ENCODE measurements at regions not wholly inside any gene's neighbourhood (a gene's known extent, or its start where the extent isn't known, plus 50 kb on each side); places are given as distances from the start of the nearest gene placed in this dataset.

- no peak for TF ChIP-seq CTCF (IDR thresholded peaks at IDR 0.05)
- ATAC-seq = no peak
- no peaks in the 10 kb centered on the region for H3K27me3 ChIP-seq
Observed at GRCh38 chr6:84462698-84463097, 235.3 kb upstream of the CEP162 start.

GRCh38 chr6:84461461-84461860, 234.0 kb upstream of the CEP162 start:
- no peak for ATAC-seq
- no peaks in the 10 kb centered on the region for H3K4me1 ChIP-seq
- no peak overlapping the region for H3K4me3 ChIP-seq
- intact Hi-C loops (cut with DNase I) = no loop called here
- TF ChIP-seq CTCF (IDR thresholded peaks at IDR 0.05) (no peak), POLR2A (IDR thresholded peaks at IDR 0.05) (no peak)
- DNase-seq = no peak
- H3K27ac ChIP-seq = no peak overlapping the region
- no peaks in the 10 kb centered on the region for H3K36me3 ChIP-seq (replicated peaks in 1 of 2; ENCODE audit: insufficient read depth in 1 of 2, low read depth in 2 of 2)
- H3K9me3 ChIP-seq = no peaks in the 10 kb centered on the region
- WGBS, 2 donors = 74 to 75% methylated on average over 4 of the region's 4 CpGs
- H3K27me3 ChIP-seq = no peaks in the 10 kb centered on the region

More at GRCh38 chr6:84462698-84463097, 235.3 kb upstream of the CEP162 start:
- H3K4me1 ChIP-seq = no peaks in the 10 kb centered on the region
- H3K4me3 ChIP-seq = no peak overlapping the region
- WGBS, 2 donors = 45 to 50% methylated on average over 1 of the region's 1 CpG
- H3K9me3 ChIP-seq = no peaks in the 10 kb centered on the region
- H3K36me3 ChIP-seq (replicated peaks in 1 of 2; ENCODE audit: insufficient read depth in 1 of 2, low read depth in 2 of 2) = no peaks in the 10 kb centered on the region
- H3K27ac ChIP-seq = no peak overlapping the region
- intact Hi-C loops (cut with DNase I) = no loop called here
- DNase-seq = no peak

- Histone ChIP-seq H3K4me3 (no peak overlapping the region), H3K36me3 (replicated peaks in 1 of 2; ENCODE audit: insufficient read depth in 1 of 2, low read depth in 2 of 2) (no peaks in the 10 kb centered on the region), H3K9me3 (no peaks in the 10 kb centered on the region), H3K27me3 (no peaks in the 10 kb centered on the region), H3K4me1 (no peaks in the 10 kb centered on the region), H3K27ac (no peak overlapping the region)
- DNase-seq (no peak), ATAC-seq (no peak)
- intact Hi-C loops (cut with DNase I) = no loop called here
- TF ChIP-seq POLR2A (IDR thresholded peaks at IDR 0.05) = no peak
- no peak for TF ChIP-seq CTCF (IDR thresholded peaks at IDR 0.05)
Observed at GRCh38 chr6:84460491-84460890, 233.0 kb upstream of the CEP162 start.

- no peaks in the 10 kb centered on the region for H3K4me1 ChIP-seq
- H3K27ac ChIP-seq = no peak overlapping the region
- TF ChIP-seq POLR2A (IDR thresholded peaks at IDR 0.05) = no peak
- no peak for DNase-seq
- no peak for ATAC-seq
- no peaks in the 10 kb centered on the region for H3K27me3 ChIP-seq
- H3K4me3 ChIP-seq = no peak overlapping the region
- WGBS, 2 donors = 46% methylated on average over 3 of the region's 3 CpGs
- intact Hi-C loops (cut with DNase I) = no loop called here
- H3K9me3 ChIP-seq = no peaks in the 10 kb centered on the region
- no peaks in the 10 kb centered on the region for H3K36me3 ChIP-seq (replicated peaks in 1 of 2; ENCODE audit: insufficient read depth in 1 of 2, low read depth in 2 of 2)
Observed at GRCh38 chr6:84459401-84459800, 232.0 kb upstream of the CEP162 start.

GRCh38 chr6:84458271-84458670, 230.8 kb upstream of the CEP162 start:
- Histone ChIP-seq H3K27ac (no peak overlapping the region), H3K4me3 (no peak overlapping the region), H3K9me3 (no peaks in the 10 kb centered on the region), H3K4me1 (no peaks in the 10 kb centered on the region), H3K36me3 (replicated peaks in 1 of 2; ENCODE audit: insufficient read depth in 1 of 2, low read depth in 2 of 2) (no peaks in the 10 kb centered on the region), H3K27me3 (no peaks in the 10 kb centered on the region)
- DNase-seq (no peak), ATAC-seq (no peak)
- no peak for TF ChIP-seq POLR2A (IDR thresholded peaks at IDR 0.05)
- TF ChIP-seq CTCF (IDR thresholded peaks at IDR 0.05) = no peak
- WGBS, 2 donors = 75 to 83% methylated on average over 3 of the region's 3 CpGs
- intact Hi-C loops (cut with DNase I) = no loop called here

Measured in body of pancreas (tissue), 4 donors.